ENCODE measurements at regions not wholly inside any gene's neighbourhood (a gene's known extent, or its start where the extent isn't known, plus 50 kb on each side); places are given as distances from the start of the nearest gene placed in this dataset.

- no peak for DNase-seq (ENCODE audit: low read depth in 1 of 2, low spot score in 1 of 2)
- no peak for TF ChIP-seq REST (IDR thresholded peaks at IDR 0.05; ENCODE audit: insufficient replicate concordance, low read depth)
- no peak for TF ChIP-seq CTCF (IDR thresholded peaks at IDR 0.05; ENCODE audit: insufficient read depth, low read length)
- no peak for TF ChIP-seq GABPA (IDR thresholded peaks at IDR 0.05; ENCODE audit: low read depth)
- TF ChIP-seq SPI1 (IDR thresholded peaks at IDR 0.05; ENCODE audit: borderline replicate concordance, low read depth): no peak
- no peak for TF ChIP-seq POLR2AphosphoS5 (IDR thresholded peaks at IDR 0.05; ENCODE audit: low read depth)
- Histone ChIP-seq H3K27ac (replicated peaks) (no peak overlapping the region), H3K27me3 (ENCODE audit: insufficient read depth, poor library complexity, severe bottlenecking) (peaks cover 2% of the 10 kb centered on the region), H3K4me3 (replicated peaks; ENCODE audit: insufficient read depth, low read length) (no peak overlapping the region)
These were observed 64.6 kb upstream of the ACKR3 start for GRCh38 chr2:236505041-236505440.

GRCh38 chr2:236505648-236506047 lies 64.0 kb upstream of the ACKR3 start:
- TF ChIP-seq REST (IDR thresholded peaks at IDR 0.05; ENCODE audit: insufficient replicate concordance, low read depth) (no peak), SPI1 (IDR thresholded peaks at IDR 0.05; ENCODE audit: borderline replicate concordance, low read depth) (no peak), POLR2AphosphoS5 (IDR thresholded peaks at IDR 0.05; ENCODE audit: low read depth) (no peak), GABPA (IDR thresholded peaks at IDR 0.05; ENCODE audit: low read depth) (no peak), CTCF (IDR thresholded peaks at IDR 0.05; ENCODE audit: insufficient read depth, low read length) (no peak)
- no peak for DNase-seq (ENCODE audit: low read depth in 1 of 2, low spot score in 1 of 2)
- H3K27me3 ChIP-seq (ENCODE audit: insufficient read depth, poor library complexity, severe bottlenecking): peaks cover 2% of the 10 kb centered on the region
- no peak overlapping the region for H3K4me3 ChIP-seq (replicated peaks; ENCODE audit: insufficient read depth, low read length)
- H3K27ac ChIP-seq (replicated peaks): no peak overlapping the region

- H3K4me3 ChIP-seq (replicated peaks; ENCODE audit: insufficient read depth, low read length): no peak overlapping the region
- no peak overlapping the region for H3K27ac ChIP-seq (replicated peaks)
- H3K27me3 ChIP-seq (ENCODE audit: insufficient read depth, poor library complexity, severe bottlenecking): peaks cover 2% of the 10 kb centered on the region
- TF ChIP-seq REST (IDR thresholded peaks at IDR 0.05; ENCODE audit: insufficient replicate concordance, low read depth) (no peak), SPI1 (IDR thresholded peaks at IDR 0.05; ENCODE audit: borderline replicate concordance, low read depth) (no peak), CTCF (IDR thresholded peaks at IDR 0.05; ENCODE audit: insufficient read depth, low read length) (no peak), GABPA (IDR thresholded peaks at IDR 0.05; ENCODE audit: low read depth) (no peak), POLR2AphosphoS5 (IDR thresholded peaks at IDR 0.05; ENCODE audit: low read depth) (no peak)
- no peak for DNase-seq (ENCODE audit: low read depth in 1 of 2, low spot score in 1 of 2)
These were observed 62.1 kb upstream of the ACKR3 start for GRCh38 chr2:236507393-236508085.

Data from HL-60 (cell line).